ENCODE measurements at regions not wholly inside any gene's neighbourhood (a gene's known extent, or its start where the extent isn't known, plus 50 kb on each side); places are given as distances from the start of the nearest gene placed in this dataset.

DNA sequence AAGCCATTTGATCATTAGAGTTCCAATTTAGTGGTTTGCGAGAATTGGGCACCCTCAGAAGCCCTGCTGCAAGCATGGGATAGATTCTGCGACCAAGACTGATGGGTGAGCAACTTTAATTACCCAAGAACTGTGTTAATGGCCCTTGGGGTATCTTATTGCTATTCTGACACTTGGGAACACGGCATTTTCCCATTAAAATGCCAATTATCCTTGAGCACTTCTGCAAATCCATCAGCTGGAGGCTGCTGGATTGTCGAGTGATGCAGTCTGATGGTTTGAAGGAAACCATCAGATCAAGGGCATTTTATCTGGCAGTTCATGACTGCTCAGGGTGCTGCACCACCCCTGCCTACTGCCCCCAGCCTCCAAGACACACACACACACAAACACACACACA, 183.6 kb upstream of the PROK2 start:
- no peak overlapping the region for H3K4me3 ChIP-seq (ENCODE audit: low read depth, low read length)
- TF ChIP-seq CTCF (conservative IDR thresholded peaks at IDR 0.05; ENCODE audit: low read depth, low read length): no peak
- no peak for DNase-seq (ENCODE audit: low read depth)

DNA sequence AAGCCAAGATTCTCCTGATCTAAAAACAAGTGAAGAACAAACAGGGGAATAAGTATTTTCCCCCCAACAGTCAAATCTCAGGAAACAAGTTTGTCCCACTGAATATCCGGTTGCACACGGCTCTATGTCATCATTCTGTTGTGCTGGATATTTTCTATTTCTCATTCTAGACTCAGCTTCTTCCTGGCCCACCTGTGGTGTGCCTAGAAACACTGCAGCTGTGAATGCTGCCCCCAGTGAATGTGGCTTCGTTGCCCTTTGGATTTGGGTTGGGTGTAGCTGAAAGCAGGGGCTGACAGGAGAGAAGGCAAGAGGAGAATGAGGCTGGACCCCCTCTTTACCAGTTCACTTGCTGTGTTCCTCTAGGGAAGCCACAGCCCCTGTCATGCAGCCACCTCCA, 181.2 kb upstream of the PROK2 start:
- no peak for DNase-seq (ENCODE audit: low read depth)
- H3K4me3 ChIP-seq (ENCODE audit: low read depth, low read length): no peak overlapping the region
- TF ChIP-seq CTCF (conservative IDR thresholded peaks at IDR 0.05; ENCODE audit: low read depth, low read length): no peak

DNA sequence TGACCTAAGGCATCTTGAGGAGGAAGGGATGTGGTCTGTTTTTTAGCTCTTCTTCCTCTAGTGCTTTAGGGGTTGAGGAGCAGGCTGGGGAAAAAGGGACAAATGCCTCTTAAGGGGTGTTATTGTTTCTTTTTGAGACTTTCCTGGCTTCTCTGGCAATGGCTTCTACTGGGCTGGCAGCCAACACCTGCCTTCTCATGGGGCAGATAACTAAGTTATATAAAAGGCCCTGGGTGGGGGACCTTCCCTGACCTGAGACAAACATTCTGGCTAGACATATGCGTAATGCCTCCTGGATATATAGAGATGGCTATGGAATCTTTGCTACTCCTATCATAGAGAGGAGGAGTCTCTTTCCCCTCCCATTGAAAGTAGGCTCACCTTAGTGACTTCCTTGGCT, 179.2 kb upstream of the PROK2 start:
- no peak for TF ChIP-seq CTCF (conservative IDR thresholded peaks at IDR 0.05; ENCODE audit: low read depth, low read length)
- H3K4me3 ChIP-seq (ENCODE audit: low read depth, low read length): no peak overlapping the region
- no peak for DNase-seq (ENCODE audit: low read depth)

DNA sequence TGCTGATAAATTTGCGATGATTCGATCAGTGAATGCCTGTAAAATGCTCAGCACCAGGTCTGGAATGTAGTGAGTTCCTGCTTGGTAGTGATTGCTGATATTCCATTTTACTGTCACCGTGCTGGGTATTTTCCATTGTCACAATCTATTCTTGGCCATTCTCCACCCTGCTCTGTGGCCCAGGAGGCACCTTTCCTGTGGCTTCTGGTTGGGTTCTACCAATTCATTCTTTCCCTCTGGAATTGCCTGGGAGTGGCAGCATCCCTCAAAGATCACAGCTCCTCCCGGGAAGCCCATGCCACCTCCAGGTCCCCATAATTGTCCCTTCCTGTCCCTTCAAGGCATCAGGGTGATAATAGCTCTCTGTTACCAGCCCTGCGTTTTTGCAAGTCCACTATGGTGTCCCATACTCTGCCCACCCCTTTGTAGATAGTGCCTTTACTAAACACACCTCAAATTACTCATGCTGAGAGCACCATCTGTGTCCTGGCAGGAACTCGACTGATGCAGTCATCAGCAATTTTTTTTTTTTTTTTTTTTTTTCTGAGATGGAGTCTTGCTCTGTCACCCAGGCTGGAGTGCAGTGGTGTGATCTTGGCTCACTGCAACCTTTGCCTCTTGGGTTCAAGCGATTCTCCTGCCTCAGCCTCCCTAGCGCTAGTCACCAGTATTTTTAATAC, 177.8 kb upstream of the PROK2 start:
- no peak for TF ChIP-seq CTCF (conservative IDR thresholded peaks at IDR 0.05; ENCODE audit: low read depth, low read length)
- H3K4me3 ChIP-seq (ENCODE audit: low read depth, low read length): no peak overlapping the region
- no peak for DNase-seq (ENCODE audit: low read depth)

DNA sequence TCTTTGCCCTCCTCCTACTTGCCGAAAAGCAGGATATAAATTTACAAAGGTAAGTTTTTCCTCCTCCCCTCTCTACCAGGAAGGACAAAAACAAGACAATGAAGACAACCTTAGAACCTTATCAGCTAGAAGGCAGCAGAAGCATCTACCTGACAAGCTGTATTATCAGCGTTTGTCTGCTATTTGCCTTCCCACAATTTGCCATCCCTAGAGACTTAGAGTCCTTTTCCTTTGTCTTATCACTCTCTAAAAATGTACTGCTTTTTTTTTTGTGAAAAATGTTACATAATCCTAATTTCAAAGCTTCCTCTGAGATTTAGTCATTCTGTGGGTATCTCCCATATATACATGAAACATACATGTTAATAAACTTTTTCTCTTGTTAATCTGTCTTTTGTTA, 176.9 kb upstream of the PROK2 start:
- no peak for DNase-seq (ENCODE audit: low read depth)
- no peak overlapping the region for H3K4me3 ChIP-seq (ENCODE audit: low read depth, low read length)
- TF ChIP-seq CTCF (conservative IDR thresholded peaks at IDR 0.05; ENCODE audit: low read depth, low read length): no peak

DNA sequence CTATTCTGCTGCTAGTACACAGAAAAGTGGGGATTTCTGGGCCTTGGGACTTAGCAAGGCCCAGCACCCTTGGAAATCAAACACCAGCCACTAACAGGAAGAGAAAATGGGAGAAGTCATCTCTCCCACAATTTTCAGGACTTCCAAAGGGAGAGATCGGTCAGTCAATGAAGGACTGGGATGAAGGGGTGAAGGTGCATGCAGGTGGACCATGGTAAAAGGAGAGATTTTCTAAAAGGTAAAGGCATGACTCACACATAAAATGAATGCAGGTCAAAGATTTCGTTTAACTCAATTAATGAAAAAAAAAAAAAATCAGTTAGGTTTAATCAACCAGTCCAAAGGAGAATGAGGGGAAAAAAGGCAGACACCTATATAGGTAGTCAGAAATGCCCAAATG, 176.4 kb upstream of the PROK2 start:
- no peak for TF ChIP-seq CTCF (conservative IDR thresholded peaks at IDR 0.05; ENCODE audit: low read depth, low read length)
- no peak for DNase-seq (ENCODE audit: low read depth)
- H3K4me3 ChIP-seq (ENCODE audit: low read depth, low read length): no peak overlapping the region

- TF ChIP-seq CTCF (conservative IDR thresholded peaks at IDR 0.05; ENCODE audit: low read depth, low read length): no peak
- no peak for DNase-seq (ENCODE audit: low read depth)
- H3K4me3 ChIP-seq (ENCODE audit: low read depth, low read length): no peak overlapping the region
Observed at GRCh38 chr3:71958533-71958932, 173.6 kb upstream of the PROK2 start.

All from choroid plexus epithelial cell (primary cell).